Kidney epithelial cell (primary cell): ENCODE measurements at regions not wholly inside any gene's neighbourhood (a gene's known extent, or its start where the extent isn't known, plus 50 kb on each side); places are given as distances from the start of the nearest gene placed in this dataset.

Experiments used
- DNase-seq: peaks from one replicate; pipeline ENCODE4 v3.0.0-alpha.2; 2010; ENCODE audit warnings: low read depth
- H3K27me3 ChIP-seq: 2 replicates; pipeline ENCODE4 v1.6.0; 2011; ENCODE audit warnings: low read length; ENCODE audit not compliant: control insufficient read depth, insufficient read depth
- H3K36me3 ChIP-seq: 2 replicates; pipeline ENCODE4 v1.5.1; 2011; ENCODE audit warnings: low read length; ENCODE audit not compliant: control insufficient read depth, insufficient read depth
- H3K4me3 ChIP-seq: 2 replicates; pipeline ENCODE4 v1.5.1; 2011; ENCODE audit warnings: low read depth, mild to moderate bottlenecking, control low read depth, low read length
- CTCF ChIP-seq: IDR thresholded peaks from 2 replicates; pipeline ENCODE4 v1.5.1; 2011; ENCODE audit warnings: mild to moderate bottlenecking, moderate library complexity, low read length, control low read depth, inconsistent platforms; ENCODE audit not compliant: insufficient read depth, poor library complexity, severe bottlenecking

DNA sequence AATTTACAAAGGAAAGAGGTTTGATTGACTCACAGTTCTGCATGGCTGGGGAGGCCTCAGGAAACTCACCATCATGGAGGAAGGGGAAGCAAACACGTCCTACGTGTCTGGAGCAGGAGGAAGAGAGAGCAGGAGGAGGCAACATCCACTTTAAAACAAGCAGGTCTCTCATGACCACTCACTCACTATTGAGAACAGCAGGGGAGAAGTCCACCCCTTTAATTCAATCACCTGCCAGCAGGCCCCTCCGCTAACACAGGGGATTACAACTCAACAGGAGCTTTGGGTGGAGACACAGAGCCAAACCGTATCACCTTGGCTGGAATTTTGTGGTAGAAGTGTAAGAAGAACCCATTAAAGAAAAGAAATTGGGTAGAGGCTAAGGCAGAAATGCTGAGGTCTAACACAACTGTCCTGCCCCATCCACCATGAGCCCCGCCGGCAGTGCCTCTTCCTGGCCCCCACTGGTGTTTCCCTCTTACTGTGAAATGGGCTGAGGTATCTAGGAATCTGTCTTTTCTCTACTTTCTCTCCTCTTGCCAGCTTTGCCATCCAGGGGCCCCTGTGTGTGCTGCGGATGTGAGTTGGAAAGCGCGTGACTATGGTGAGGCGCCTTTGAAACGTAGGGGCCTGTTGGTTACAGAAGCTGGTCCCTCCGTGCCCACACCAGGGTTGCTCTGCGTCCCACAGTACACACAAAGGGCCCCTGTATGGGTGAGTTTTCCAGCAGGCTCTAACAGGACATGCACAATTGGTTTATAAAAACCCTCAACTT is 108.0 kb upstream of the TMEM132D start:
- H3K4me3 ChIP-seq = no peak overlapping the region
- no peak for TF ChIP-seq CTCF

GRCh38 chr12:130013771-130014484 is 110.1 kb upstream of the TMEM132D start:
- no peaks in the 10 kb centered on the region for H3K36me3 ChIP-seq
- peaks cover 12% of the 10 kb centered on the region for H3K27me3 ChIP-seq
- H3K4me3 ChIP-seq = no peak overlapping the region
- TF ChIP-seq CTCF = peak; percentile 79
- no peak for DNase-seq

More for the DNA sequence above, 108.0 kb upstream of the TMEM132D start:
- DNase-seq = no peak
- H3K27me3 ChIP-seq = peaks cover 12% of the 10 kb centered on the region
- no peaks in the 10 kb centered on the region for H3K36me3 ChIP-seq

GRCh38 chr12:130014485-130014807 is 110.6 kb upstream of the TMEM132D start:
- no peaks in the 10 kb centered on the region for H3K36me3 ChIP-seq
- peaks cover 12% of the 10 kb centered on the region for H3K27me3 ChIP-seq
- TF ChIP-seq CTCF = peak; percentile 27
- DNase-seq = no peak
- H3K4me3 ChIP-seq = no peak overlapping the region

GRCh38 chr12:130016194-130016593 is 112.4 kb upstream of the TMEM132D start:
- Histone ChIP-seq H3K36me3 (no peaks in the 10 kb centered on the region), H3K4me3 (no peak overlapping the region), H3K27me3 (peaks cover 12% of the 10 kb centered on the region)
- no peak for DNase-seq
- TF ChIP-seq CTCF = no peak

GRCh38 chr12:130016986-130017385 is 113.2 kb upstream of the TMEM132D start:
- Histone ChIP-seq H3K4me3 (no peak overlapping the region), H3K27me3 (peaks cover 10% of the 10 kb centered on the region), H3K36me3 (no peaks in the 10 kb centered on the region)
- TF ChIP-seq CTCF = no peak
- no peak for DNase-seq
